T-helper 1 cell (primary cell): ENCODE measurements at regions not wholly inside any gene's neighbourhood (a gene's known extent, or its start where the extent isn't known, plus 50 kb on each side); places are given as distances from the start of the nearest gene placed in this dataset.
"Not testable (repeated sequence)": the region's sequence is repeated elsewhere in the genome, so short reads cannot be mapped to it uniquely, and the experiment has no call there.

Experiments used
- DNase-seq, 5 donors: peaks; one replicate each; pipeline ENCODE4 v3.0.0-alpha.2; 2012 to 2020

- DNase-seq: no peak
These were observed 190.3 kb downstream of the TMEM167A start for GRCh38 chr5:82886911-82887310.

GRCh38 chr5:82885627-82886389 is 191.4 kb downstream of the TMEM167A start:
- no peak for DNase-seq

GRCh38 chr5:82884821-82885471 is 192.2 kb downstream of the TMEM167A start:
- DNase-seq: no peak

- no peak for DNase-seq
These were observed 194.9 kb downstream of the TMEM167A start for GRCh38 chr5:82882316-82882715.

GRCh38 chr5:82881571-82882174 is 195.5 kb downstream of the TMEM167A start:
- no peak for DNase-seq

- DNase-seq: no peak
These were observed 198.1 kb downstream of the TMEM167A start for GRCh38 chr5:82879089-82879488.

GRCh38 chr5:82873452-82873851 is 203.7 kb downstream of the TMEM167A start:
- no peak for DNase-seq

GRCh38 chr5:82872321-82873288 is 204.6 kb downstream of the TMEM167A start:
- DNase-seq: not testable (repeated sequence)

GRCh38 chr5:82865625-82866024 is 211.6 kb downstream of the TMEM167A start:
- DNase-seq: no peak

GRCh38 chr5:82863266-82863665 is 213.9 kb downstream of the TMEM167A start:
- DNase-seq: no peak

GRCh38 chr5:82862711-82863110 is 214.5 kb downstream of the TMEM167A start:
- DNase-seq: no peak

- no peak for DNase-seq
These were observed 214.9 kb downstream of the TMEM167A start for GRCh38 chr5:82862261-82862660.

GRCh38 chr5:82861701-82862100 is 215.5 kb downstream of the TMEM167A start:
- no peak for DNase-seq

GRCh38 chr5:82859451-82860140 is 217.6 kb downstream of the TMEM167A start:
- DNase-seq: no peak

GRCh38 chr5:82858151-82859025 is 218.8 kb downstream of the TMEM167A start:
- no peak for DNase-seq

- no peak for DNase-seq
These were observed 221.2 kb downstream of the TMEM167A start for GRCh38 chr5:82855893-82856550.

GRCh38 chr5:82854956-82855355 is 222.2 kb downstream of the TMEM167A start:
- no peak for DNase-seq

- no peak for DNase-seq
These were observed 225.7 kb downstream of the TMEM167A start for GRCh38 chr5:82851471-82851870.

- no peak for DNase-seq
These were observed 226.8 kb downstream of the TMEM167A start for GRCh38 chr5:82850393-82850792.

- DNase-seq: no peak
These were observed 227.3 kb downstream of the TMEM167A start for GRCh38 chr5:82849885-82850284.

- DNase-seq: no peak
These were observed 229.6 kb downstream of the TMEM167A start for GRCh38 chr5:82847562-82847961.
